ENCODE measurements at regions not wholly inside any gene's neighbourhood (a gene's known extent, or its start where the extent isn't known, plus 50 kb on each side); places are given as distances from the start of the nearest gene placed in this dataset.
A peak's percentile ranks its signal among the peaks of the same experiment; 100 is the strongest.

DNA sequence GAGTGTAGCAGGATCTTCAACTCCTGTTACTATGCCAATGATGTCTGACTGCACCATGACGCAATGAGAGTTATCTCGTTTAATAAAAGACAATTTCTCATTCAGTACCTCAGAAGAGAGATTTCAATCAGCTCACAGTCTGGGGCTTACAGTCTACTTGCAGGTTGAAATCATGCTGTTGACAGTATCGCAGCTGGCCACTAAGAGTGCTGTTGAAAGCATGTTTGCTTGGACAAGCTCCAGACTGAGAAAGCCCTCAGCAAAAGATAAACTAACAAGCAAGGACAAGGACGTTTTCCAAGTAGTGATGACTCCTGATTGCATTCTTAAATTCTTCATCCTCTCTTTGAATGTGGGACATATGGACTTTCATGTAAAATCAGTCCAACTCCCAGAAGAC, 145.2 kb upstream of the SYT4 start:
- TF ChIP-seq, protein P1, sequence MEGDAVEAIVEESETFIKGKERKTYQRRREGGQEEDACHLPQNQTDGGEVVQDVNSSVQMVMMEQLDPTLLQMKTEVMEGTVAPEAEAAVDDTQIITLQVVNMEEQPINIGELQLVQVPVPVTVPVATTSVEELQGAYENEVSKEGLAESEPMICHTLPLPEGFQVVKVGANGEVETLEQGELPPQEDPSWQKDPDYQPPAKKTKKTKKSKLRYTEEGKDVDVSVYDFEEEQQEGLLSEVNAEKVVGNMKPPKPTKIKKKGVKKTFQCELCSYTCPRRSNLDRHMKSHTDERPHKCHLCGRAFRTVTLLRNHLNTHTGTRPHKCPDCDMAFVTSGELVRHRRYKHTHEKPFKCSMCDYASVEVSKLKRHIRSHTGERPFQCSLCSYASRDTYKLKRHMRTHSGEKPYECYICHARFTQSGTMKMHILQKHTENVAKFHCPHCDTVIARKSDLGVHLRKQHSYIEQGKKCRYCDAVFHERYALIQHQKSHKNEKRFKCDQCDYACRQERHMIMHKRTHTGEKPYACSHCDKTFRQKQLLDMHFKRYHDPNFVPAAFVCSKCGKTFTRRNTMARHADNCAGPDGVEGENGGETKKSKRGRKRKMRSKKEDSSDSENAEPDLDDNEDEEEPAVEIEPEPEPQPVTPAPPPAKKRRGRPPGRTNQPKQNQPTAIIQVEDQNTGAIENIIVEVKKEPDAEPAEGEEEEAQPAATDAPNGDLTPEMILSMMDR (IDR thresholded peaks at IDR 0.05; ENCODE audit: insufficient read depth, low read depth, low read length), result peak; percentile 13
- no peak for TF ChIP-seq EZH2 (IDR thresholded peaks at IDR 0.05; ENCODE audit: insufficient read depth, low read length)
